Heart right ventricle (tissue), 16 donors: ENCODE measurements at regions not wholly inside any gene's neighbourhood (a gene's known extent, or its start where the extent isn't known, plus 50 kb on each side); places are given as distances from the start of the nearest gene placed in this dataset.

ENCODE experiments used
- ATAC-seq, 8 donors: fragments of 200-7000 bp; cut with Tn5 transposase; one replicate each; pipeline ENCODE4 v1.9.1; 2020; ENCODE audit warnings: mild to moderate bottlenecking in 8 of 8, moderate library complexity in 8 of 8, moderate number of reproducible peaks in 1 of 8
- DNase-seq, 2 donors: peaks; one replicate each; pipeline ENCODE4 v3.0.0-alpha.2; 2020
- H3K27ac ChIP-seq, 10 donors: fragments of 200-600 bp; sonication (generic) in 2 of 10; one replicate each; pipeline versions ENCODE4 v1.5.0 to v1.8.0; 2020 to 2022; ENCODE audit warnings: mild to moderate bottlenecking in 3 of 10
- H3K27me3 ChIP-seq, 7 donors: fragments of 200-600 bp; one replicate each; pipeline ENCODE4 v1.8.0; 2021 to 2022; ENCODE audit warnings: mild to moderate bottlenecking in 2 of 7
- H3K36me3 ChIP-seq, 9 donors: fragments of 200-600 bp; sonication (generic) in 1 of 9; one replicate each; pipeline versions ENCODE4 v1.5.0 to v1.8.0; 2020 to 2022; ENCODE audit warnings: mild to moderate bottlenecking in 2 of 9
- H3K4me1 ChIP-seq, 9 donors: fragments of 200-600 bp; sonication (generic) in 1 of 9; one replicate each; pipeline versions ENCODE4 v1.5.0 to v1.8.0; 2020 to 2022; ENCODE audit warnings: mild to moderate bottlenecking in 4 of 9
- H3K4me3 ChIP-seq, 10 donors: fragments of 200-600 bp; sonication (generic) in 2 of 10; one replicate each; pipeline versions ENCODE4 v1.5.0 to v1.8.0; 2020 to 2022; ENCODE audit warnings: mild to moderate bottlenecking in 7 of 10, moderate library complexity in 2 of 10
- H3K9me3 ChIP-seq, 11 donors: fragments of 200-600 bp in 10 of 11; sonication (generic) in 2 of 11; one replicate each; pipeline versions ENCODE4 v1.5.0 to v1.8.0; 2013 to 2022; ENCODE audit warnings: mild to moderate bottlenecking in 2 of 11, control low read depth in 1 of 11, moderate library complexity in 1 of 11
- CTCF ChIP-seq, 9 donors: fragments of 200-600 bp; sonication (generic) in 2 of 9; IDR thresholded peaks; one replicate each; pipeline versions ENCODE4 v1.5.0 to v1.8.0; 2021 to 2022; ENCODE audit warnings: antibody characterized with exemption in 9 of 9, mild to moderate bottlenecking in 5 of 9, moderate library complexity in 1 of 9
- WGBS, 2 donors: extraction: QIAGEN DNeasy Blood & Tissue Kit; methylation state at CpG; one replicate each; pipeline ENCODE4 v1.1.7; 2013; ENCODE audit warnings: inconsistent platforms in 1 of 2; 5-methylcytosine and 5-hydroxymethylcytosine counted together
- intact Hi-C, 10 donors: fragments of 100-400 bp; cut with DNase I; formaldehyde crosslinking; loops; one replicate each; pipeline versions ENCODE4 v1.11.1 to v1.14.2; 2022
- donor health status: Arrhythmogenic right ventricular cardiomyopathy.
- donor health status: ischemic (EF 13 %, LVEDD 7.1; RV severe dilation, severe dysfunction).
- donor health status: healthy with polysubstance abuse.
- donor health status: DM: no; HTN: yes; CAD: no.
- donor health status: DM: no; HTN: no; CAD: no.
- donor health status: ischemic (EF 25% LVEDD 6.9; RV normal size, moderate dysfunction).
- donor health status: ischemic (EF 25% LVEDD 5.7; RV mildly dilated, moderate dysfunction).
- donor health status: healthy.
- donor health status: DM: yes; HTN: yes; CAD: no.
- donor health status: Ischemic cardiomyopathy.
- donor health status: ischemic (EF 35%, LVEDD 5.7; RV mildly dilated, moderate dysfunction).
- donor health status: nonischemic (EF 11% LVEDD 7.7; RV severe dilation, severe dysfunction).
- donor health status: DM: yes; HTN: yes; CAD: no.
- donor health status: PGD.
- donor health status: ischemic (EF 29% LVEDD 5.4; RV normal size, mild dysfunction).
- donor health status: nonischemic (EF 23%, LVEDD 6.1; RV moderate dilation, normal function).

GRCh38 chr2:236690726-236691125 is 121.1 kb downstream of the ACKR3 start:
- intact Hi-C loops = no loop called here
- Histone ChIP-seq H3K27ac (no peak overlapping the region), H3K4me1 (peaks cover 16 to 60% (median 33%) of the 10 kb centered on the region in 9 donors), H3K36me3 (no peaks in the 10 kb centered on the region), H3K9me3 (no peaks in the 10 kb centered on the region), H3K4me3 (no peak overlapping the region), H3K27me3 (peaks cover 0 to 9% (median 0%) of the 10 kb centered on the region in 7 donors)
- no peak for TF ChIP-seq CTCF (IDR thresholded peaks at IDR 0.05)
- no peak for DNase-seq
- ATAC-seq = no peak
- 99 to 100% methylated on average over 3 of the region's 3 CpGs for WGBS, 2 donors

GRCh38 chr2:236691799-236692167 is 122.2 kb downstream of the ACKR3 start:
- H3K9me3 ChIP-seq = no peaks in the 10 kb centered on the region
- ATAC-seq = peak in 1 of 8 donors; percentile 13
- H3K27ac ChIP-seq = no peak overlapping the region
- no peak for DNase-seq
- peaks cover 16 to 50% (median 33%) of the 10 kb centered on the region in 9 donors for H3K4me1 ChIP-seq
- no peaks in the 10 kb centered on the region for H3K36me3 ChIP-seq
- WGBS, 2 donors = 73 to 86% methylated on average over 6 of the region's 6 CpGs
- no peak for TF ChIP-seq CTCF (IDR thresholded peaks at IDR 0.05)
- intact Hi-C loops = no loop called here
- no peak overlapping the region for H3K4me3 ChIP-seq
- peaks cover 0 to 9% (median 0%) of the 10 kb centered on the region in 7 donors for H3K27me3 ChIP-seq

- Histone ChIP-seq H3K36me3 (no peaks in the 10 kb centered on the region), H3K4me1 (peaks cover 8 to 39% (median 25%) of the 10 kb centered on the region in 9 donors), H3K27me3 (peaks cover 0 to 9% (median 0%) of the 10 kb centered on the region in 7 donors), H3K27ac (no peak overlapping the region), H3K4me3 (no peak overlapping the region), H3K9me3 (no peaks in the 10 kb centered on the region)
- 96 to 98% methylated on average over 7 of the region's 7 CpGs for WGBS, 2 donors
- ATAC-seq = no peak
- TF ChIP-seq CTCF (IDR thresholded peaks at IDR 0.05) = no peak
- no peak for DNase-seq
- intact Hi-C loops = no loop called here
Observed at GRCh38 chr2:236692937-236693336, 123.3 kb downstream of the ACKR3 start.

- Histone ChIP-seq H3K4me3 (no peak overlapping the region), H3K27ac (no peak overlapping the region), H3K4me1 (peaks cover 5 to 33% (median 19%) of the 10 kb centered on the region in 9 donors), H3K36me3 (no peaks in the 10 kb centered on the region), H3K9me3 (no peaks in the 10 kb centered on the region), H3K27me3 (peaks cover 0 to 9% (median 0%) of the 10 kb centered on the region in 7 donors)
- no peak for DNase-seq
- no peak for ATAC-seq
- 98% methylated on average over 4 of the region's 4 CpGs for WGBS, 2 donors
- intact Hi-C loops = no loop called here
- no peak for TF ChIP-seq CTCF (IDR thresholded peaks at IDR 0.05)
Observed at GRCh38 chr2:236693531-236693930, 123.9 kb downstream of the ACKR3 start.
